NCI-H526 (cell line): ENCODE measurements at regions not wholly inside any gene's neighbourhood (a gene's known extent, or its start where the extent isn't known, plus 50 kb on each side); places are given as distances from the start of the nearest gene placed in this dataset.

Source experiments
- DNase-seq, 2 experiments: peaks; one replicate each; lab custom pipeline; 2025; lab: John Stamatoyannopoulos, UW

- no peak for DNase-seq
These were observed 508.1 kb downstream of the TBC1D22A start for GRCh38 chr22:47270463-47271135.

GRCh38 chr22:47269516-47270088 is 507.2 kb downstream of the TBC1D22A start:
- no peak for DNase-seq

- DNase-seq, result no peak
These were observed 505.2 kb downstream of the TBC1D22A start for GRCh38 chr22:47267513-47268282.

- DNase-seq, result no peak
These were observed 503.9 kb downstream of the TBC1D22A start for GRCh38 chr22:47266329-47266728.

GRCh38 chr22:47260551-47260950 is 498.1 kb downstream of the TBC1D22A start:
- no peak for DNase-seq

- no peak for DNase-seq
These were observed 497.5 kb downstream of the TBC1D22A start for GRCh38 chr22:47259990-47260389.

GRCh38 chr22:47259049-47259448 is 496.6 kb downstream of the TBC1D22A start:
- no peak for DNase-seq

- DNase-seq, result no peak
These were observed 495.5 kb downstream of the TBC1D22A start for GRCh38 chr22:47257976-47258375.

GRCh38 chr22:47257566-47257965 is 495.1 kb downstream of the TBC1D22A start:
- DNase-seq, result no peak

GRCh38 chr22:47251911-47252310 is 489.5 kb downstream of the TBC1D22A start:
- no peak for DNase-seq

GRCh38 chr22:47250995-47251765 is 488.7 kb downstream of the TBC1D22A start:
- DNase-seq, result no peak

GRCh38 chr22:47249370-47249928 is 487.0 kb downstream of the TBC1D22A start:
- no peak for DNase-seq

GRCh38 chr22:47248925-47249324 is 486.5 kb downstream of the TBC1D22A start:
- no peak for DNase-seq

- DNase-seq, result no peak
These were observed 485.3 kb downstream of the TBC1D22A start for GRCh38 chr22:47247579-47248240.

GRCh38 chr22:47245786-47246185 is 483.3 kb downstream of the TBC1D22A start:
- DNase-seq, result no peak

- DNase-seq, result no peak
These were observed 482.8 kb downstream of the TBC1D22A start for GRCh38 chr22:47245286-47245685.

GRCh38 chr22:47240116-47240515 is 477.7 kb downstream of the TBC1D22A start:
- no peak for DNase-seq

GRCh38 chr22:47239474-47239860 is 477.0 kb downstream of the TBC1D22A start:
- DNase-seq, result no peak

- DNase-seq, result no peak
These were observed 476.4 kb downstream of the TBC1D22A start for GRCh38 chr22:47238690-47239473.

- no peak for DNase-seq
These were observed 475.5 kb downstream of the TBC1D22A start for GRCh38 chr22:47237890-47238480.
